Kidney (tissue), 13 donors: ENCODE measurements at regions not wholly inside any gene's neighbourhood (a gene's known extent, or its start where the extent isn't known, plus 50 kb on each side); places are given as distances from the start of the nearest gene placed in this dataset.
A peak's percentile ranks its signal among the peaks of the same experiment; 100 is the strongest.

ENCODE experiments used
- DNase-seq, 5 donors: peaks; one replicate each; pipeline ENCODE4 v3.0.0-alpha.2; 2013 to 2020
- FAIRE-seq: peaks from 2 replicates; lab custom pipeline; 2012; peaks lifted over from hg19 to GRCh38; lab: Jason Lieb, UNC
- H3K27ac ChIP-seq, 2 donors: one replicate each; pipeline ENCODE4 v1.7.0; 2013; ENCODE audit warnings: low read depth in 2 of 2, low read length in 2 of 2, inconsistent platforms in 1 of 2
- H3K27me3 ChIP-seq: one replicate; pipeline ENCODE4 v1.7.1; 2013; ENCODE audit warnings: low read length, inconsistent platforms; ENCODE audit not compliant: control insufficient read depth, insufficient read depth
- H3K36me3 ChIP-seq, 3 donors: one replicate each; pipeline versions ENCODE4 v1.7.0 to v1.7.1; 2013; ENCODE audit warnings: low read length in 3 of 3, control low read depth in 1 of 3, inconsistent platforms in 1 of 3; ENCODE audit not compliant: insufficient read depth in 3 of 3, control insufficient read depth in 2 of 3
- H3K4me1 ChIP-seq, 3 donors: one replicate each; pipeline versions ENCODE4 v1.7.0 to v1.7.1; 2013; ENCODE audit warnings: low read length in 3 of 3, inconsistent platforms in 1 of 3, low read depth in 1 of 3; ENCODE audit not compliant: control insufficient read depth in 2 of 3, insufficient read depth in 2 of 3
- H3K4me3 ChIP-seq, 3 donors: one replicate each; pipeline versions ENCODE4 v1.7.0 to v1.8.1; 2013; ENCODE audit warnings: low read length in 3 of 3, control low read depth in 1 of 3, inconsistent platforms in 1 of 3
- H3K9ac ChIP-seq, 3 donors: one replicate each; pipeline versions ENCODE4 v1.7.0 to v1.7.1; 2013; ENCODE audit warnings: low read length in 3 of 3, control low read depth in 1 of 3, inconsistent platforms in 1 of 3
- H3K9me3 ChIP-seq, 3 donors: one replicate each; pipeline versions ENCODE4 v1.7.0 to v1.7.1; 2013; ENCODE audit warnings: low read length in 3 of 3, control low read depth in 1 of 3, inconsistent platforms in 1 of 3; ENCODE audit not compliant: control insufficient read depth in 2 of 3, insufficient read depth in 1 of 3
- intact Hi-C: fragments of 100-400 bp; cut with DNase I; formaldehyde crosslinking; loops from one replicate; pipeline ENCODE4 v1.11.1; 2022
- TF ChIP-seq, protein P1 (sequence below): IDR thresholded peaks from 3 replicates; pipeline ENCODE4 v1.5.1; 2012; ENCODE audit warnings: mild to moderate bottlenecking, moderate library complexity, borderline replicate concordance; ENCODE audit not compliant: insufficient read depth; ENCODE audit errors: extremely low read depth
- donor health status: control.
- donor health status: control.
- donor health status: control.
- donor health status: control.
- donor health status: control.
- donor health status: DM: yes; HTN: yes; CAD: no.
- donor health status: Normal renal cell carcinoma (clear cell type).

DNA sequence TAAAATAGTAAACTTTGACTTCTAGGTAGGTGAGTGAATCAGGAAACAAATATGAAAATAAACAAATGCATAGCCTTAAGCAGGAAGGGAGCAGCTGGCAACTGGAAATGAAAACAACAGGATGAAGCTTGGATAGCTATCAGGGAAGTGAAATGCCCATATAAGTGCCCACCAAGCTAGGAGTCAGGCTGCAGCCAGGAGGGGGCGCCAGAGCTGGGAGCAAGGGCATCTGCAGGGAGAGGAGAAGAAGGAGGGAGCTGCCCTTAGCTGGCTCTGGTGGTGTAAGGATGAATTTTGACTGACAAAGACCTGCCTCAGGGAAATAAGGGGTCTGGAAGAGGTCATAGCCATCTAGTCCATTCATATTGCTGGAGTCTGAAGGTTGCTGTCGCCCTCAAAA lies 298.3 kb downstream of the TDRD15 start:
- Histone ChIP-seq H3K4me1 (no peaks in the 10 kb centered on the region), H3K9ac (no peak overlapping the region), H3K9me3 (no peaks in the 10 kb centered on the region), H3K36me3 (no peaks in the 10 kb centered on the region), H3K27ac (no peak overlapping the region), H3K27me3 (no peaks in the 10 kb centered on the region), H3K4me3 (no peak overlapping the region)
- DNase-seq (peak in 2 of 5 donors; percentile 12 to 36), FAIRE-seq (no peak)
- TF ChIP-seq, protein P1, sequence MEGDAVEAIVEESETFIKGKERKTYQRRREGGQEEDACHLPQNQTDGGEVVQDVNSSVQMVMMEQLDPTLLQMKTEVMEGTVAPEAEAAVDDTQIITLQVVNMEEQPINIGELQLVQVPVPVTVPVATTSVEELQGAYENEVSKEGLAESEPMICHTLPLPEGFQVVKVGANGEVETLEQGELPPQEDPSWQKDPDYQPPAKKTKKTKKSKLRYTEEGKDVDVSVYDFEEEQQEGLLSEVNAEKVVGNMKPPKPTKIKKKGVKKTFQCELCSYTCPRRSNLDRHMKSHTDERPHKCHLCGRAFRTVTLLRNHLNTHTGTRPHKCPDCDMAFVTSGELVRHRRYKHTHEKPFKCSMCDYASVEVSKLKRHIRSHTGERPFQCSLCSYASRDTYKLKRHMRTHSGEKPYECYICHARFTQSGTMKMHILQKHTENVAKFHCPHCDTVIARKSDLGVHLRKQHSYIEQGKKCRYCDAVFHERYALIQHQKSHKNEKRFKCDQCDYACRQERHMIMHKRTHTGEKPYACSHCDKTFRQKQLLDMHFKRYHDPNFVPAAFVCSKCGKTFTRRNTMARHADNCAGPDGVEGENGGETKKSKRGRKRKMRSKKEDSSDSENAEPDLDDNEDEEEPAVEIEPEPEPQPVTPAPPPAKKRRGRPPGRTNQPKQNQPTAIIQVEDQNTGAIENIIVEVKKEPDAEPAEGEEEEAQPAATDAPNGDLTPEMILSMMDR = no peak
- intact Hi-C loops = no loop called here

DNA sequence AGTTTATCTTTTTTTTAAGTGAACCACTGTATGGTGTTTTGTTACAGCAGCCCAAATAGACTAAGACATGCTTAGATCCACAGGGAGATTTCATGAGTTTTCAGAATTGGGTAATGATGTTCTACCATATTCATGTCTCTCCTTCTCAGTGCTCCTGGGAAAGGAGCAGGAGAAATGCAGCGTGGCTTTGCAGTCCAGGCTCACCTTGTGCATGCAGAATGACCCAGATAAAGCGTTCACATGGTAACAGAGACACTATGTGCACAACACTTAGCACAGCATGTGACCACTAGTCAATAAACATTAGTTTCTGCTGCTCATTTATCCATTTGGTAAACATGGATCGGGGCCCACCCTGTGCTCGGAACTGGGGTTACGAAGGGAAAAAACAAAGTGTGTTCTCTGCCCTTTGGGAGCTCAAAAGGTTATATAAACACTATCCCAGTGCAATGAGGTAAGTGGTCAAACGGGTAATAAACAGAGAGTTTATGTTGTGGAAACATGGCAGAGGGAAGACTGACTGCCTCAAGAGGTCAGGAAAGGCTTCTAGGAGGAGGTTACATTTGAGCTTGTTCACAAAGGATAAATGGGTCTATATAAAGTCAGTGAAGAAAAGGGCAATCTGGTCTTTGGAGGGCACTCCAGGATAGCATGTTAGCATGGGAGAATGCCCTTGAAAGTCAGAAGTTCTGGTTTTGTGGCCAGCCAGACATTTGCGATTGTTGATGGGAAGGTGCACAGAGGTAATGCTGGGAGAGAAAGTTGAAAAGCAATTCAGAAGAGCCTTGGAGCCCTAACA lies 299.2 kb downstream of the TDRD15 start:
- no peaks in the 10 kb centered on the region for H3K27me3 ChIP-seq
- H3K27ac ChIP-seq = no peak overlapping the region
- DNase-seq = no peak
- no peak for FAIRE-seq
- H3K9me3 ChIP-seq = no peaks in the 10 kb centered on the region
- H3K4me3 ChIP-seq = no peak overlapping the region
- intact Hi-C loops = no loop called here
- no peak overlapping the region for H3K9ac ChIP-seq
- TF ChIP-seq, protein P1 = no peak
- H3K36me3 ChIP-seq = no peaks in the 10 kb centered on the region
- no peaks in the 10 kb centered on the region for H3K4me1 ChIP-seq

DNA sequence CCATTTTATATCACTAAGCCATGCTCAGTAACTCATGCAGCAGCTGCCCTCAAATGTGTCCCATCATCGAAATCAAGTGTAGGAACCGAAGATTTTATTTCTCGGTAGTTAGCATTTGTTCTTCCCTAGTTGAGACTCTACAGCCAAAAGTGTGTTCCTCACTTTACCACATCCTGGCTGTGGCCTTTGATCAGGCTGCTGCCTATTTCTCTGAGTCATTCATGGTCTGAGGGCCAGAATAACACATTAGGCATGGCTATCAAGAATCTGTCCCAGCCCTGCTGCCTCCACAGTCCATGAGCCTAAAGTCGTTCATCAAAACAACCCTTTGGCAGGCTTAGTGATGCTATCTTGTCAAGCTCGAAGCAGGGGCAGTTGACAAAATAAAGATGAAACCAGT lies 300.1 kb downstream of the TDRD15 start:
- Histone ChIP-seq H3K9me3 (no peaks in the 10 kb centered on the region), H3K36me3 (no peaks in the 10 kb centered on the region), H3K4me1 (no peaks in the 10 kb centered on the region), H3K9ac (no peak overlapping the region), H3K27ac (no peak overlapping the region), H3K4me3 (no peak overlapping the region), H3K27me3 (no peaks in the 10 kb centered on the region)
- intact Hi-C loops = no loop called here
- DNase-seq = no peak
- FAIRE-seq = no peak
- TF ChIP-seq, protein P1 = no peak
